GM21423 (cell line): ENCODE measurements at regions not wholly inside any gene's neighbourhood (a gene's known extent, or its start where the extent isn't known, plus 50 kb on each side); places are given as distances from the start of the nearest gene placed in this dataset.

Source experiments
- ATAC-seq: cut with Tn5 transposase; IDR thresholded peaks from one replicate; pipeline ENCODE4 v1.9.1; 2021; ENCODE audit warnings: mild to moderate bottlenecking, moderate library complexity; ENCODE audit not compliant: unreplicated experiment

- ATAC-seq = no peak
Measured at GRCh38 chr4:57442241-57442640, 332.1 kb upstream of the IGFBP7 start.

GRCh38 chr4:57437649-57438048 lies 327.5 kb upstream of the IGFBP7 start:
- no peak for ATAC-seq

GRCh38 chr4:57435300-57435699 lies 325.1 kb upstream of the IGFBP7 start:
- no peak for ATAC-seq

- ATAC-seq = no peak
Measured at GRCh38 chr4:57430726-57431125, 320.5 kb upstream of the IGFBP7 start.

- ATAC-seq = peak; percentile 72
Measured at GRCh38 chr4:57426779-57427395, 316.7 kb upstream of the IGFBP7 start.

- ATAC-seq = no peak
Measured at GRCh38 chr4:57425610-57426009, 315.4 kb upstream of the IGFBP7 start.

- ATAC-seq = no peak
Measured at GRCh38 chr4:57424232-57424897, 314.2 kb upstream of the IGFBP7 start.

- no peak for ATAC-seq
Measured at GRCh38 chr4:57418133-57418532, 307.9 kb upstream of the IGFBP7 start.

- ATAC-seq = no peak
Measured at GRCh38 chr4:57412259-57413054, 302.3 kb upstream of the IGFBP7 start.

GRCh38 chr4:57410331-57411052 lies 300.3 kb upstream of the IGFBP7 start:
- ATAC-seq = no peak

GRCh38 chr4:57405359-57405758 lies 295.2 kb upstream of the IGFBP7 start:
- no peak for ATAC-seq

- no peak for ATAC-seq
Measured at GRCh38 chr4:57404483-57404882, 294.3 kb upstream of the IGFBP7 start.

- ATAC-seq = no peak
Measured at GRCh38 chr4:57403591-57403990, 293.4 kb upstream of the IGFBP7 start.

- ATAC-seq = no peak
Measured at GRCh38 chr4:57401586-57401985, 291.4 kb upstream of the IGFBP7 start.

GRCh38 chr4:57378766-57379165 lies 268.6 kb upstream of the IGFBP7 start:
- ATAC-seq = no peak

GRCh38 chr4:57374866-57375595 lies 264.8 kb upstream of the IGFBP7 start:
- ATAC-seq = no peak

- no peak for ATAC-seq
Measured at GRCh38 chr4:57373991-57374390, 263.8 kb upstream of the IGFBP7 start.

GRCh38 chr4:57371671-57372070 lies 261.5 kb upstream of the IGFBP7 start:
- ATAC-seq = no peak

GRCh38 chr4:57370691-57371090 lies 260.5 kb upstream of the IGFBP7 start:
- no peak for ATAC-seq

- no peak for ATAC-seq
Measured at GRCh38 chr4:57369446-57369845, 259.3 kb upstream of the IGFBP7 start.

- ATAC-seq = no peak
Measured at GRCh38 chr4:57364255-57364654, 254.1 kb upstream of the IGFBP7 start.
